GM12891 (cell line): ENCODE measurements at regions not wholly inside any gene's neighbourhood (a gene's known extent, or its start where the extent isn't known, plus 50 kb on each side); places are given as distances from the start of the nearest gene placed in this dataset.

Source experiments
- PAX5 ChIP-seq: IDR thresholded peaks from 2 replicates; pipeline ENCODE4 v1.6.1; 2011; ENCODE audit warnings: low read length, moderate library complexity, mild to moderate bottlenecking; ENCODE audit not compliant: insufficient read depth, severe bottlenecking
- POLR2A ChIP-seq: IDR thresholded peaks from 2 replicates; pipeline ENCODE4 v1.6.1; 2011; ENCODE audit warnings: low read depth, low read length, control low read depth
- POLR2AphosphoS5 ChIP-seq: IDR thresholded peaks from 2 replicates; pipeline ENCODE4 v1.6.1; 2011; ENCODE audit warnings: low read depth, low read length, control low read depth
- POU2F2 ChIP-seq: IDR thresholded peaks from 2 replicates; pipeline ENCODE4 v1.6.1; 2011; ENCODE audit warnings: low read depth, mild to moderate bottlenecking, control low read depth, low read length, moderate library complexity
- SPI1 ChIP-seq: IDR thresholded peaks from 2 replicates; pipeline ENCODE4 v1.6.1; 2011; ENCODE audit warnings: low read depth, low read length, control low read depth
- TAF1 ChIP-seq: IDR thresholded peaks from 2 replicates; pipeline ENCODE4 v1.6.1; 2011; ENCODE audit warnings: low read depth, low read length, control low read depth

GRCh38 chr12:115755061-115755724 lies 522.3 kb downstream of the MED13L start:
- TF ChIP-seq POLR2A = no peak
- no peak for TF ChIP-seq SPI1
- TF ChIP-seq POLR2AphosphoS5 = no peak
- TF ChIP-seq TAF1 = no peak
- no peak for TF ChIP-seq POU2F2
- TF ChIP-seq PAX5 = no peak
